ENCODE measurements at regions not wholly inside any gene's neighbourhood (a gene's known extent, or its start where the extent isn't known, plus 50 kb on each side); places are given as distances from the start of the nearest gene placed in this dataset.

DNA sequence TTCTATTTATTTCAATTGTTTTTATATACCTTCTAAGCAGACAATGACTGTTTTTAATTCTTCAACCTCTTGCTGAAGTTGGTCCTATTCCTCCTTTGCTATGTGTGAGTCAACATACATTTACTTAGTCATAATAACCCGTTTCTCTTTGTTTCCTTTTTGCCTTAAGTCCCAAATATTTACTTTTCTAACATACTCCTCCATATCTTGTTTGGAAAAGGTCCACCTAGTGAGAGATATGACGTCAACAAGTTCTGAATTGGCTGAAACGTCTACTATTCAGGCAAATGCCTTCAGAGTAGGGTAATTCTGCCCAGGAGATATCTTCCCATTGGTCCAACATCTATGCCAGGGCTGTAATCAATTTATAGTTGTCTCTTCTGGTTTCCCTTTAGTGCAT is 179.3 kb upstream of the GEMIN8 start:
- Mint-ChIP-seq H3K27me3 (no peaks in the 10 kb centered on the region), H3K27ac (no peak overlapping the region), H3K36me3 (ENCODE audit: low read depth) (no peaks in the 10 kb centered on the region), H3K4me1 (ENCODE audit: low read depth) (no peaks in the 10 kb centered on the region), H3K4me3 (no peak overlapping the region), H3K9me3 (no peaks in the 10 kb centered on the region)
- no peaks in the 10 kb centered on the region for H3K4me1 ChIP-seq (ENCODE audit: insufficient read depth, low read length)
- ATAC-seq (ENCODE audit: poor library complexity) (no peak), DNase-seq (no peak)
- ChIA-PET CTCF (no interaction called here), POLR2A (no interaction called here)
- H3K4me3 ChIP-seq (ENCODE audit: low read length) = no peak overlapping the region
- no peaks in the 10 kb centered on the region for H3K36me3 ChIP-seq (ENCODE audit: insufficient read depth, low read length)
- intact Hi-C loops (cut with DNase I, micrococcal nuclease) = no loop called here
- H3K9me3 ChIP-seq (ENCODE audit: control insufficient read depth in 1 of 2, insufficient read depth in 1 of 2, low read length in 2 of 2) = peaks cover 0 to 6% of the 10 kb centered on the region in 2 experiments
- no peak overlapping the region for H3K27ac ChIP-seq (ENCODE audit: low read depth in 1 of 2, low read length in 2 of 2)
- no peaks in the 10 kb centered on the region for H3K27me3 ChIP-seq (ENCODE audit: control insufficient read depth in 1 of 2, insufficient read depth in 2 of 2, low read length in 2 of 2)
- TF ChIP-seq, protein P1, sequence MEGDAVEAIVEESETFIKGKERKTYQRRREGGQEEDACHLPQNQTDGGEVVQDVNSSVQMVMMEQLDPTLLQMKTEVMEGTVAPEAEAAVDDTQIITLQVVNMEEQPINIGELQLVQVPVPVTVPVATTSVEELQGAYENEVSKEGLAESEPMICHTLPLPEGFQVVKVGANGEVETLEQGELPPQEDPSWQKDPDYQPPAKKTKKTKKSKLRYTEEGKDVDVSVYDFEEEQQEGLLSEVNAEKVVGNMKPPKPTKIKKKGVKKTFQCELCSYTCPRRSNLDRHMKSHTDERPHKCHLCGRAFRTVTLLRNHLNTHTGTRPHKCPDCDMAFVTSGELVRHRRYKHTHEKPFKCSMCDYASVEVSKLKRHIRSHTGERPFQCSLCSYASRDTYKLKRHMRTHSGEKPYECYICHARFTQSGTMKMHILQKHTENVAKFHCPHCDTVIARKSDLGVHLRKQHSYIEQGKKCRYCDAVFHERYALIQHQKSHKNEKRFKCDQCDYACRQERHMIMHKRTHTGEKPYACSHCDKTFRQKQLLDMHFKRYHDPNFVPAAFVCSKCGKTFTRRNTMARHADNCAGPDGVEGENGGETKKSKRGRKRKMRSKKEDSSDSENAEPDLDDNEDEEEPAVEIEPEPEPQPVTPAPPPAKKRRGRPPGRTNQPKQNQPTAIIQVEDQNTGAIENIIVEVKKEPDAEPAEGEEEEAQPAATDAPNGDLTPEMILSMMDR (IDR thresholded peaks at IDR 0.05) = no peak

DNA sequence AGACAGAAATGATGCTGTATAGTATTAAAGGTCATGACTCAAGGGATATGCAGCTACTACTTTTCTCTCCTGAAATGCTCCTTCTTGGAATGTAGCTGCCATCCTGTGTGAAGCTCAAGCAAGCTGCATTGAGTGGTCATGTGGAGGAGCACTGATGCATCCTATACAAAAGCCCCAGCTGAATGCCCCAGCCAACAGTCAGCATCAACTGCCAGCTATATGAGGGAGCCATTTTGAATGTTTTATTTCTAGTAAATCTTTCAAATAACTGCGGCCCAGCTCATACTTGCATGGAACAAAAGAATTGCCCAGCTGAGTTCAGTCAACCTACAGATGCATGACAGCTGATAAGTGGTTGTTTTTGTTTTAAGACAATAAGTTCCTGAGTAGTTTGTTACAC is 165.0 kb upstream of the GEMIN8 start:
- Histone ChIP-seq H3K27ac (ENCODE audit: low read depth in 1 of 2, low read length in 2 of 2) (no peak overlapping the region), H3K27me3 (ENCODE audit: control insufficient read depth in 1 of 2, insufficient read depth in 2 of 2, low read length in 2 of 2) (no peaks in the 10 kb centered on the region), H3K9me3 (ENCODE audit: control insufficient read depth in 1 of 2, insufficient read depth in 1 of 2, low read length in 2 of 2) (no peaks in the 10 kb centered on the region), H3K36me3 (ENCODE audit: insufficient read depth, low read length) (no peaks in the 10 kb centered on the region), H3K4me3 (ENCODE audit: low read length) (no peak overlapping the region), H3K4me1 (ENCODE audit: insufficient read depth, low read length) (no peaks in the 10 kb centered on the region)
- POLR2A ChIA-PET = no interaction called here
- CTCF ChIA-PET = no interaction called here
- TF ChIP-seq, protein P1 (IDR thresholded peaks at IDR 0.05) = no peak
- intact Hi-C loops (cut with DNase I, micrococcal nuclease) = no loop called here
- Mint-ChIP-seq H3K4me3 (no peak overlapping the region), H3K27me3 (no peaks in the 10 kb centered on the region), H3K36me3 (ENCODE audit: low read depth) (no peaks in the 10 kb centered on the region), H3K4me1 (ENCODE audit: low read depth) (no peaks in the 10 kb centered on the region), H3K27ac (no peak overlapping the region), H3K9me3 (peaks cover 3% of the 10 kb centered on the region)
- no peak for DNase-seq
- no peak for ATAC-seq (ENCODE audit: poor library complexity)

DNA sequence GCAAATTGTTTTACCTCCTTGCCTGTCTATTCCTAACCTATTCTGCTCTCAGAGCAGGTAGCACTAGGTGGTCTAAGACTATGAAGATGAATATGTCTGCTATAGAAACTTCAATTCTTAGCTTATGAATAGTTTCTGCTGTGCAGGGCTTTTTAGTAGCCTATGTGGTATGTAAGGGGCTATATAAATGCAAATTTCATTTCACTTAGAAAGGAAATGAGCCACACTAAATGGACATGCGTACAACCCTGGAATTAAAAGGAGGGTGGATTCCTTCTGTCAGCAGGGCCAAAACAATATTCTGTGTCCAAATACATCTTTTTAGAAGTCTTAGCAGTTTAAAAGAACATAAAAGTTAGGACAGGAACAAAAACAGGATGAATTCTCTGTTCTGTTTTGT is 163.9 kb upstream of the GEMIN8 start:
- H3K4me3 ChIP-seq (ENCODE audit: low read length) = no peak overlapping the region
- no peaks in the 10 kb centered on the region for H3K9me3 ChIP-seq (ENCODE audit: control insufficient read depth in 1 of 2, insufficient read depth in 1 of 2, low read length in 2 of 2)
- intact Hi-C loops (cut with DNase I, micrococcal nuclease) = no loop called here
- no peaks in the 10 kb centered on the region for H3K36me3 Mint-ChIP-seq (ENCODE audit: low read depth)
- ATAC-seq (ENCODE audit: poor library complexity) = no peak
- H3K27ac ChIP-seq (ENCODE audit: low read depth in 1 of 2, low read length in 2 of 2) = no peak overlapping the region
- TF ChIP-seq, protein P1 (IDR thresholded peaks at IDR 0.05) = no peak
- no peaks in the 10 kb centered on the region for H3K27me3 ChIP-seq (ENCODE audit: control insufficient read depth in 1 of 2, insufficient read depth in 2 of 2, low read length in 2 of 2)
- H3K36me3 ChIP-seq (ENCODE audit: insufficient read depth, low read length) = no peaks in the 10 kb centered on the region
- no peaks in the 10 kb centered on the region for H3K4me1 Mint-ChIP-seq (ENCODE audit: low read depth)
- H3K27me3 Mint-ChIP-seq = no peaks in the 10 kb centered on the region
- no peak overlapping the region for H3K27ac Mint-ChIP-seq
- ChIA-PET CTCF (no interaction called here), POLR2A (no interaction called here)
- no peak for DNase-seq
- H3K4me1 ChIP-seq (ENCODE audit: insufficient read depth, low read length) = no peaks in the 10 kb centered on the region
- peaks cover 3% of the 10 kb centered on the region for H3K9me3 Mint-ChIP-seq
- no peak overlapping the region for H3K4me3 Mint-ChIP-seq

All from CD4-positive, alpha-beta T cell (primary cell).